HG02938 (cell line): ENCODE measurements at regions not wholly inside any gene's neighbourhood (a gene's known extent, or its start where the extent isn't known, plus 50 kb on each side); places are given as distances from the start of the nearest gene placed in this dataset.
"Not testable (repeated sequence)": the region's sequence is repeated elsewhere in the genome, so short reads cannot be mapped to it uniquely, and the experiment has no call there.

ENCODE experiments used
- ATAC-seq: cut with Tn5 transposase; IDR thresholded peaks from one replicate; pipeline ENCODE4 v1.9.1; 2021; ENCODE audit warnings: mild to moderate bottlenecking, moderate library complexity; ENCODE audit not compliant: unreplicated experiment

DNA sequence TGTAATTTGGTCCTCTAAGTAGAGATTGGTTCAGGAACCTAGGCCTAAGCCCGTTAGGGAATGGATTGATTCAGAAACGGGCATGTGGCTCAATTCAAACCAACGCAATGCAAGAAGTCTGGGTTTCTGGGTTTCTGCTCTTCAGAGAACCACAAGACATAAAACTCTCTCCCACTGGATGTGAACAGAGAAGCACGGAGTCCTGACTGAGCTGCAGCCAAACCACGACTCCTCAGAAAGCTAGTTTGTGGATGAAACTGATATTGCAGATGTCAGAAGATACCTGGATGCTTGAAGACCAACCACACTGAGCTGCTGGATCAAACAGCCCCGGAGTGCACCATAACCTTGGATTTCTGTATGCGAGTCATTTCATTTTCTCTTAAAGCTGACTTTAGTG lies 50.0 kb downstream of the SOD2 start:
- ATAC-seq, result no peak

DNA sequence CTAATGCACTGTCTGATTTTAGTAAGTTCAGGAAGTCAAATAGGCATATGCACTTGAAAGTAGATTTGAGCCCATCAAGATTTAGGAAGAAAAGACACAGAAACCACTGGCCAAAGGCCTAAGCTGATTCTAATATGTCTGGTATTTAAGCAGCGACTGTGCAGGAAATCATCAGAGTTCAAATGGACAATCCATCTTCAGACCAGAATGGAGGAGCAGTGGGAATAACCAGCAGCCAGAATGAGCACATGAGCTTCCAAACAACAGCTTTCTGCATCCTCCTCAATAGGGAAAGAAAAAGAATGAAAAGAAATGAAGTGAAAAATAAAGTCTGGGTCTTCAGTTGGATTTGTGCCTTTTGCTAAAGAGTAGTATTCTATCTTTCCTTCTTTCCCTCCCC lies 50.6 kb downstream of the SOD2 start:
- ATAC-seq, result no peak

DNA sequence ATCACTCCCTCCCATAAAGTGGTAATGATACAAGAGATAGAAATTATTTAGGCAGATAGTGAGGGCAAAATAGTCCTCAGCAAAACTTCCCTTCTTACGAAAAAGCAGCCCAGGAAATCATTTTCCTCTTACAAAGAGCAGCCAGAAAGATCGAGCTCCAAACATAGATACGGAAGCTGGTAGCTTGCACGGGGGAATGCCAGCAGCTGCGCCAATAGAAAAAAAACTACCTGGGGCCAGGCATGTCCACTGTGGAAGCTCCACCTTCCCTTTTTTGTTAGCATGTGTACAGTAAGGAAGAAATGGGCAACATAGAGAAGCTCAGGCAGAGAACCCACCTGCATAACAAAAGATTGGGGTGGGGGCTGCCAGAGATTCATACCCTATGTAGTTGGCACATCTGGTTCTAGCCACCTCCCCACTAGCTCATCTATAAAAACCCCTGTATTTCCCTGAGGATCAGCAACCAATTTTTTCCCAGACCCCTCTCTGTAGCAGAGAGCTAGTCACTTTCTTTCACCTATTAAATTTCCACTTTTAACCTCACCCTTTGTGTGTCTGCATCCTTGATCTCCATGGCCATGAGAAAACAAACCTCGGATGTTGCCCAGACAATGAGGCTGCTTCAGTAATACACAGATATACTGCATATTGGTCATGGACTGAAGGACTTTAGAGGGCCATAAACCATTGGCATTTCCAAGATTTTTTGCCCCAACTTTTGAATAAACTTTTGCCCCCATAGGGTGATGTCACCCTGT lies 52.1 kb downstream of the SOD2 start:
- no peak for ATAC-seq

DNA sequence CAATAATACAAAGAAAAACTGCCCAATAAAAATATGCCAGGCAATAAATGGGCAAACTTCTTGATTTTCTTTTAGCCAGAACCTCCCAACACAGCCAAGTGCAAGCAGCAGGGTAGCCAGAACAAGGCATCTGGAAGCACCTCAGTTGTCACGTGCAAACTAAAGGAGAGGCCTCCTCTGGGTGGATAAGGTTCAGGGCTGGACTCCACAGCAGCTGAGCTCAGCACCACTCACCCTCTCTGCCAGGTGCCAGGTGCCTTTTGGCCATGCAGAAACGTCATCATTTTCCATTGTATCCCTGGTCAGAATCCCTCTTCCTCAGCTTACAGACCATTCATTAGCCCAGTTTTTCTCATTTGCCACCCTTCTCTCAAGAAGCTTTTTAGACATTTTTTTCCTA lies 52.7 kb downstream of the SOD2 start:
- ATAC-seq, result no peak

DNA sequence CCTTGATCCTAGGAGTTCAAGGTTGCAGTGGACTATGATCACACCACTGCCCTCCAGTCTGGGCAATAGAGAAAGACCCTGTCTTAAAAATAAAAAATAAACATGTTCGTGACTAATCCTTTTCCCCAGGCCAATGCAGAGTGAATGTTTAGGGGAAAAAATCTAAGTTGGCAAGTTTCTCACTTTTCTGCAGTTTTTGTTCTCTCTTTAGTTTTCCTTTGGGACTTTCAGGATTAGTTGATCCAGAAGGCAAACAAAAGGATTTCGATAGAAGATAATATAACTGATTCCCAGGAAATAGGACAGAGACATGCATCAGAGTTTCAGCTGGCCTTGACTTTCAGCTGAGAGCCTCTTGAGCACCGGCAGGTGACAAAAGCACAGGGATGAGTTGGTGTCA lies 53.3 kb downstream of the SOD2 start:
- ATAC-seq, result no peak

DNA sequence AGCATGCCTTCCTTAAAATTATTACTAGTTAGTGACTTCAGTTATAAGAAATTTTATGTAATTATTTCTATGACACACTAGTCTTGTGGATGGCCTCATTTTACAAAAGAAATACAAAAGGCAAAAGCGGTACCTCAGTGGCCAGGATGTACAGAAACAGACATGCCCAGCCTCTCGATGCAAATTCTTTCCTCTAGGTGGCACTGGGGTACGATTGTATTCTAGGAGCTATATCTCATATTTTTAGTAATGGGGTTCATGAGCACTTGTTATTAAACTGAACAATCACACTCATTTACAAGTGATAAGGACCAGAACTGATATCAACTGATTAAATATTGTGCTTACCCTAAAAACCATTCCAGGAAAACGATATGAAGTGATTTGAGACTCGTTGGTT lies 59.8 kb downstream of the SOD2 start:
- no peak for ATAC-seq

DNA sequence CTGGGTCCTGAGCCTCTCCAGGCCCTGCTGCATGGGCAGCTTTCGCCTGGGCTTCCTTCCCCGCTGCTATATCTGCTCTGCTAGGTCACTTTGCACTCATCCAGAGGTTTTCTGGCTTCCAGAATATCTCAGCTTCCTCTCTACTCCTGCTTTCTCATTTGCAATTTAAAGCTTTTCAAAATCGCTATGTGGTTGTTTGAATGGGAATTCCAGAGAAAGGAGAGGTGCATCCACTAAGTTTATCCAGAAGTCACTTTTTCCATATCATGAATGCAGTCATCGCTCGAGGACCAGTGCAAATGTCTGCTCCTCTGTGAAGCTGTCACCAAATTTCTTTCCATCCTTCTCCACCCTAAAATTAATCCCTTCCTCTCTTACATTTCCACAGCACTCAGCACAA lies 61.2 kb downstream of the SOD2 start:
- ATAC-seq, result no peak

DNA sequence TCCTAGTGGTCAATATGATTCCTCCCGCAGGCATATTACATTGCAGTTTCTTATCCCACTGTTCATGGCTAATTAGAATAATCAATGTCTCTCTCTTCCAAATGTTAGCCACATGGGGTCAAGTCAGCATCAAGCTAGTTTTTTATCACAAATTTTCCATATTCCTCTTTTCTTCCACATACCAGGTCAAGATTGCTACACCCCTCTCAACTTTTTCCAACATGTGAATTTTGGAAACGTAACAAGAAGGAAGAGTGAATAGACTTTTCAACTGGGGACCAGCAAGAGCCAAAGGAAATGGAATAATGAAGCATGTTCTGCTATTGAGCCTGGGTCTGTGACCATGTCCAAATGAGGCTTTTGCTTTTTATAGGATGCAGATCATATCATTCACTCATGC lies 65.1 kb downstream of the SOD2 start:
- ATAC-seq, result no peak

DNA sequence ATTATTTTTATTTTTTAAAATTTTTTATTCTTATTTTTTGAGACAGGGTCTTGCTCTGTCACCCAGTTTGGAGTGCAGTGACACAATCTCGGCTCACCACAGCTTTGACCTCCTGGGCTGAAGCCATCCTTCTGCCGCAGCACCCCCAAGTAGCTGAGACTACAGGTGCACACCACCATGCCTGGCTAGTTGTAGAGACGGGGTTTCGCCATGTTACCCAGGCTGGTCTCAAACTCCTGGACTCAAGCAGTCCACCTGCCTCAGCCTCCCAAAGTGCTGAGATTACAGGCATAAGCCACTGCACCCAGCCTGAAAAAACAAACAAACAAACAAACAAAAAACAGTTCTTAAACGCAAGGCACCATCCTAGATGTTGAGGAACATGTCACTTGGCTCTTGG lies 66.5 kb downstream of the SOD2 start:
- not testable (repeated sequence) for ATAC-seq

DNA sequence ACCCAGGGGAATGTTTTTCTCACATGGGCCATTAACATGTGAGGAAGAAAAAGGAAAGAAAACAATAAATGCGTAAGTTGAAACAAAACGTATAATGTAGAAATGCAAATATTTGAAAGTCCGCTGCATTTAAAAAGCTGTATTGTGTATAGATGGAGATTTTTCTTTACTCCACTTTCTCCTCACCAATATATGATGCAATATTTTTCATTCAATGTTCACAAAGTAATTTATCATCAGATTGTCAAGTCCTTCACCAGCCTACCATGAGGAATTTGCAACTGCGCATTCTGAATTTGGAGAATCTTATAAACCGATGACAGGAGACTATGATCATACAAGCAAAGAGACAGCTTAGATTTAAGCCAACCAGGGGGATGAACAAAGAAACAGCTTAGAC lies 69.9 kb downstream of the SOD2 start:
- no peak for ATAC-seq

DNA sequence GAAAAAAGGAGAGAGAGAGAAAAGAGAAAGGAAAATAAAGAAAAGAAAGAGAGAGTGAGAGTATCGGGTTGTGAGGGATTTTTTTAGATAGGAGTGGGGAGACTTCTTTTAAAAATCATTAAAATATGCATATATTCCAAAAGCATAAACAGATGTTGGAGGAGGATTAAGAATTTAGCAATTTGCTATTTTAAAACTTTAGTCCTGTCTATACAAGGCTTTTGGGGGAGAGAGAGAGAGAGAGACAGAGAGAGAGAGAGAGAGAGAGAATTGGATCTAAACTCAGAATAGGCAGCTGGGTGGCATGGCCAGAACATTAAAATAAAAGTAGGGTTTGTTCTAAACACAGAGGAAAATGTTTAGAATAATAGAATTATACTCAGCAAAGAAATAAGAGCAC lies 72.1 kb downstream of the SOD2 start:
- no peak for ATAC-seq

DNA sequence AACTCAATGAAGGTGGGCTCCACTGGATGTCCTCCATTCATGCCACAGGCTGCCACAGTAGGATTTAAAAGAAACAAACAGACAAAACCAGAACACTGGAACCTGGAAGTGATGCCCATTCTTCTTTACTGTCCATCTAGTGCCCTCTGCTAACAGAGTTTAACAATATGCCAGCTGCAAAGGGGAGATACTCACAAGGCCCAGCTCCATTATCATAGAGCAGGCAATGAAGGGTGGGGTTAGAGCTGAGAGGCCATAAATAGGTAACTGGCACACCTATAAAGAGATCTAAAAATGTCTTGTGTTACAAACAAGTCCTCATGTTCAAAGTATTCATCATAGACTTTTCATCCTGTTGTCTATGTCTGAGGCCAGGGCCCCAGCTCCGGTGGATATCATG lies 75.6 kb downstream of the SOD2 start:
- ATAC-seq, result no peak

DNA sequence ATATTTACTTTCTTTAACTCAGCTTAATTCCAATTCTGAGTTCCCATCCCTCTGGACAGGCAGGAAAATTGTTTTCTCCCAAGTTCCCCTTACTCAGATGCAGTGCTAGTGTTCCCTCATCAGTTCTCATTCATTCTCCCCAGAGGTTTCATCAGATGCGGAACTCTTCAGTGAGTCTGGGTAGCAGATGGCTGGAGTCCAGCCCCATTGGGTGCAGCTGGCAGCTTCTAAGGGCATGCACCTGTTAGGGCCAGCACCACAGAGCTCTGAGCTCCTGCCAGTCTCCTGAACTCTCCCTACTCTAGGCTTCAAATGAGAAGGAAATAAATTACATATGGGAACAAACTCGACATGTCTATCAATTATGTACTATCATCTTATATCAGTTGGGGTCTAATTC lies 76.6 kb downstream of the SOD2 start:
- ATAC-seq, result no peak

DNA sequence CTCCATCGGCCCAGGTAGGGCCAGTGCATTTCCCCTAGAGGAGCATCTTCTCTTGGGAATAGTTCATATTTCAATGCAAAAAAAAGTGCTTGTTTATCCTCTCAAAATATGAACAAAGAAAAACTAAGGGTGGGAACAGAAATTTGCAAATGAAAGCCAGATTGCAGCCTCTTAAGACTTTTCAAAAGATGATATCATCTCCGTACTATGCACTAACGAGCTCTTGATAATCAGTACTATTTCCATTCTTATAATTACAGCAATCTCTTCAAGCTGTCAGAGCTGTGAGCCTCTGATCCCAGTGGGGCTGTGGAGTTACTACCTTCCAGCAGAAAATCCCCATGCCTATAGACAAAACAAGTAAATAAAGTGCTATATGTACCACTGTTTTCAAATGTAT lies 77.1 kb downstream of the SOD2 start:
- ATAC-seq, result no peak

DNA sequence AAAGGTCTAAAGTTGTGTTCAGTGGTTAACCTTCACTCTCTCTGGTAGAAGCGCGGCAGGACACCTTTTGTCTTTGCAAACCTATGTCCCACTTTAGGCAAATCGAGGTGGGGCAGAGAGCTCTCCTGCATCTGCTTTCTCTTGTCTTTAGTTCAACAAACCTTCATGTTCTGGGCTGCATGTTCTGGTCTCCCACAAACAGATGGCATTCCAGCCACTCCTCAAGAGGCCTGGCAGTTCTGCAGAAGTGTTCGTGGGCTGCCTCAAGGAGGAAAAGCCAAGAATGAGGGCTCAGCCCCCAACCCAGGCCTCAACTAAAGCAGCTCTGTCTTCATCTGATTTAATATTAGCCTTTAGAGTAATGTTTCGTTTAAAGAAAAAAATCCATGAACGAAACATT lies 82.2 kb downstream of the SOD2 start:
- ATAC-seq, result no peak

DNA sequence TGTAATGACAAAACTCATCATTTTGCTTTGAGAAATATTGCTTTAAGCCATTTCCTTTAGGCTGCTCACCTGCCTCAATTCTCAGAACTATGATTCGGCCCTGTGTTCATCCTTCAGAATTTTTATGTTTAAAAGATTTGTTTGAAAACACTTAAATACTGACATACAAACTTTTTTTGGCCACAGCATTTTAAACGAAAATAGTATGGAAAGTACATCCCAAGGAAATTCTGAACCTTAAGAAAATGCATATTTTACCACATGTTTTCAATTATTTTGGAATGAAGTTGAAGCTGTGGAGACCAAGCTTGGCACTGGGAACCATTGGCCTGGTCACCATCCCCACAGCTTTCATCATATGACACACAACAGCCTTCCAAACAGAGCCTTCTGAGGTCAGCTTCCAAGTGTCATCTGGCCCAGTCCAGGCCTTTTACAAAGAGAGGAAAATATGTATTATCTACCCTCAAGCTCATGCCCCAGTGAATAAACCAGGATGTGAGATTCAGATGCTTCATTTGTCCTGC lies 83.3 kb downstream of the SOD2 start:
- no peak for ATAC-seq

DNA sequence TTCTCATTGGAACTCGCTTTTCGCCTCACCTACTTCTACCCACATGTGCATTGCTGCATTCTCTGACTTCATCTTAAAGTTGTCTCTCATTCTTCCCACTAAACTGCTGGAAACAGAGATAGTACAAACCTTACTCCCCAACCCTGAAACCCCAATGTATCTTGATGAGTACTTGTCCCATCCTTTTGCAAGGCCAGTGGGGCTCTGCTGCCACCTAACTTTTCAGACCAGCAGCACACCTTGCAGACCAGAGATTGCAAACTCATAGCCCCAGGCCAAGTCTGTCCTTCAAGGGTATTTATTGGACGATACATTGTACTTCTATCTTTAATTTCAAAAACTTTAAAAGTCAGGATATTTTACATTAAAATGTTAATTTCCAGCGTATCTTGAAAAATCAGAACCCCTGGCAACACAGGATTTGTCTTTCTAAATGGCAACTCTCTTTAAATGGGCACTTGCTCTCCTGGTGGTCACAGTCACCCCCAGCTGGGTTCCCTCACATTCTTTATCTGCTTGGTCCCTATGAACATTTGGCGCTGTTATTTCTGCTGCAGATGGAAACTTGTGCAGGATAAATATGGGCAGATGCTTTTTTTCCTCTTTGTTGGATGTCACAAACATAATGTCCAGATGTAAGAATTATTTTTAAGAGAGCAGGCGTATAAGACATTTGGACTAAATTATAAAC lies 83.9 kb downstream of the SOD2 start:
- ATAC-seq, result no peak

DNA sequence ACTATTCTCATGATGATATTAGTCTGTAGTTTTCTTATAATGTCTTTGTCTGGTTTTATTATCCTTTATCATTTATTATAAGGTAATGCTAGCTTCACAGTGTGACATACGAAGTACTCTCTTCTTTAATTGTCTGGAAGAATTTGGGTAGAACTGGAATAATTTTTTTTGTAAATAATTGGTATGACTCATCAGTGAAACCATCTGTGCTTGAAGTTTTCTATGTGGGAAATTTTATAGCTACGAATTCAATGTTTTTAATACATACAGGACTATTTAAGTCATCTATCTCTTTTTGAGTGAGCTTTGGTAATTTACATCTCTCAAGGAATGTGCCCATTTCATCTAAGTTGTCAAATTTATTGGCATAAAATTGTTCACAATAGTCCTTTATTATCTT lies 86.3 kb downstream of the SOD2 start:
- no peak for ATAC-seq

DNA sequence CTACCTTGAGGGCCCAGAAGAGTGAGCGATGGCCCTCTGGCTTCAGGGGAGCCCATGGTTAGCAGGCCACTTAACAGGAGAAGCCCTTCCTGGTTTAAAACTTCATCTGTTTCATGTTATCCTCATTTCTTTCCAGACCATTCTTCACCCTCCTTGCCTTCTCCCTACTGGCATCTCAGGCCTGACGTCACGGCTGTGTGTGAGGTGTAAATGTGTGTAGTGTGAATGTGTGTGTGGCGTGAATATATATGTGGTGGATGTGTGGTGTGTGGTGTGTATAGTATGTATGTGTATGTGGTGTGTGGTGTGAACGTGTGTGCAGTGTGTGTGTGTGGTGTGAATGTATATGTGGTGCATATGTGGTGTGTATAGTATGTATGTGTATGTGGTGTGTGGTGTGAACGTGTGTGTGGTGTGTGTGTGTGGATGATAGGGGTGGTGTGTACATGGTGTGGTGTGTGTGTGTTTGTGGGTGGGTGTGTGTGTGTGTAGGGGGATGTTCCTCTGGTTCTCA lies 88.5 kb downstream of the SOD2 start:
- no peak for ATAC-seq

DNA sequence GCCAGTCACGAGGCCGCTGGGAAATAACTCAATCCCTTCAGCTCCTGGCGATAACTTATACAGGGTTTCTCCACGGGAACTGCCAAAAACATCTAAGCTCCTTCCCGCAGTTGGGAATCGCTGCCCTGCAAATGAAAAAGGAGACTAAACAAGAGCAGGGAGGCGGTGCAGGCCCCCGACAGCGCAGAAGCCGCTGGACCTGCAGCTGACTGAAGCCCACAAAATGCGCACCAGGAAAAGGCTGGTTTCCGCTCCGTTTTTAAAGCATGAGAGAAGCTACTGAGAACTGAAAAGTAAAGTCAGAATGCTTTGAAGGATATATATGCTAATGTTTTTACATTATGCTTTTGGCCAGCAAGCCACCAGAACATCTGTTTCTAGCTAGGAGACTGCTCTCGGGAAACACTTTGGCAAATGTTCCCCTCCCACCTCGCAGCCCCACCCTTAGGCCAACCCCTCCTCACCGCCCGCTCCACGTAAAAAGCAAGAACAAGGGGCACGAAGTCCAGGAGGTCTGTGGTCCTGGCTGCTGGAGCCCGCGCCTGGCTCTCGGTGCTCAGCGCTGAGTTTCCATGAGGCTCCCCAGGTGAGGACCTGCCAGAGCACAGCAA lies 90.5 kb downstream of the SOD2 start:
- ATAC-seq, result no peak

DNA sequence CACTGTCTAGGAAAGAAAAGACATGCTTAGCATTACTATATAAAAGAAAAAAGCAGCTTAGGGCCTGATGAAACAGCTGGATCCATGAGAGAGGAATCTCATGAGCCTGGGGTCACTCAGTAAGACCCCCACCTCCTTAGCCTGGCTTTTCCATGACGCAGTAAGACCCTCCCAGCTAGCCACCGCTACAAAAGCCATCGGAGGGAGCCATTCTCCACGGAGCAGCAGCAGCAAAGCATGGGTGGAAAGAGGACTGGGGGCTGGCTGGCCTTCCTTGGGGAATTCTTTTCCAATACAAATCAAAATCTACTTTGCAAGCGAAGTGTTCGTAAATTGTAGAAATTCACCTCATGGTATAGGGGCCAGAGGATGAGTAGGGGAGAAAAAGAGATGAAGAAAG lies 91.8 kb downstream of the SOD2 start:
- no peak for ATAC-seq

DNA sequence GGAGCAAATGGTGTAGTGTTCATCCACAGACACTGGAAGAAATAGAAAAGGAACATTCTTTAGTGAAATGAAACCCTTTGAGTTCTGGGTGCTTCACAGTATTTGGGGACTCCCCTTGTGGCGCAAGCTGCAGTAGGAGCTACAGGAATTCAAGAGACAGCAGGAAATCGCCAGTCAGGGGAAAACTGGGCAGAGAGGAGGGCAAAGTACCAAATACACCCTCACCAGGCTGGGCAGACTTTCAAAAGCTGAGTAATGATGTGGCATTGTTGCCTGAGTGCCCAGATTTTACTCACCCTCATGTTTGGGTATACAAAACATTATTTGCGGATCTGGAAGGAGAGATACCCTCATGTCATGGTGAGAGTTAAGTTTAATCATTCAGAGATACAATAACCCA lies 97.9 kb downstream of the SOD2 start:
- ATAC-seq, result no peak
